ENCODE measurements at regions not wholly inside any gene's neighbourhood (a gene's known extent, or its start where the extent isn't known, plus 50 kb on each side); places are given as distances from the start of the nearest gene placed in this dataset.

- TF ChIP-seq, protein P1, sequence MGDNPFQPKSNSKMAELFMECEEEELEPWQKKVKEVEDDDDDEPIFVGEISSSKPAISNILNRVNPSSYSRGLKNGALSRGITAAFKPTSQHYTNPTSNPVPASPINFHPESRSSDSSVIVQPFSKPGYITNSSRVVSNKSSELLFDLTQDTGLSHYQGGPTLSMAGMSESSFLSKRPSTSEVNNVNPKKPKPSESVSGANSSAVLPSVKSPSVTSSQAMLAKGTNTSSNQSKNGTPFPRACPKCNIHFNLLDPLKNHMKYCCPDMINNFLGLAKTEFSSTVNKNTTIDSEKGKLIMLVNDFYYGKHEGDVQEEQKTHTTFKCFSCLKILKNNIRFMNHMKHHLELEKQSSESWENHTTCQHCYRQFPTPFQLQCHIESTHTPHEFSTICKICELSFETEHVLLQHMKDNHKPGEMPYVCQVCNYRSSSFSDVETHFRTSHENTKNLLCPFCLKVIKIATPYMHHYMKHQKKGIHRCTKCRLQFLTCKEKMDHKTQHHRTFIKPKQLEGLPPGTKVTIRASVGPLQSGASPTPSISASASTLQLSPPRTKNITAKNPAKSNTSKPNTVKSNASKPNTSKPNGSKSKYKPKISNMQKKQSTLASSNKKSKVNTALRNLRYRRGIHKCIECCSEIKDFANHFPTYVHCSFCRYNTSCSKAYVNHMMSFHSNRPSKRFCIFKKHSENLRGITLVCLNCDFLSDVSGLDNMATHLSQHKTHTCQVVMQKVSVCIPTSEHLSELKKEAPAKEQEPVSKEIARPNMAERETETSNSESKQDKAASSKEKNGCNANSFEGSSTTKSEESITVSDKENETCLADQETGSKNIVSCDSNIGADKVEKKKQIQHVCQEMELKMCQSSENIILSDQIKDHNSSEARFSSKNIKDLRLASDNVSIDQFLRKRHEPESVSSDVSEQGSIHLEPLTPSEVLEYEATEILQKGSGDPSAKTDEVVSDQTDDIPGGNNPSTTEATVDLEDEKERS (CRISPR knock-in tag; IDR thresholded peaks at IDR 0.05) = no peak
- TF ChIP-seq RNF2 (conservative IDR thresholded peaks at IDR 0.05; ENCODE audit: low read depth) (no peak), ZMYM4 (CRISPR knock-in tag; IDR thresholded peaks at IDR 0.05) (peak; percentile 33; the same call in 1 of the 2 replicates), ZBTB25 (CRISPR knock-in tag; IDR thresholded peaks at IDR 0.05) (no peak), ZNF550 (CRISPR knock-in tag; IDR thresholded peaks at IDR 0.05; ENCODE audit: borderline replicate concordance) (no peak), ZNF230 (CRISPR knock-in tag; IDR thresholded peaks at IDR 0.05) (no peak), ARID5B (CRISPR knock-in tag; IDR thresholded peaks at IDR 0.05) (peak; percentile 88), ZNF3 (CRISPR knock-in tag; IDR thresholded peaks at IDR 0.05) (peak; percentile 79), ZNF607 (CRISPR knock-in tag; IDR thresholded peaks at IDR 0.05; ENCODE audit: borderline replicate concordance) (no peak), KLF16 (CRISPR knock-in tag; IDR thresholded peaks at IDR 0.05) (0 out of 4 replicates have a peak, but pooled peaks of 1 of the 2 experiments have one; percentile 54), BCL6 (CRISPR knock-in tag; IDR thresholded peaks at IDR 0.05) (peak; percentile 95), GATAD2A (CRISPR knock-in tag; IDR thresholded peaks at IDR 0.05) (peak; percentile 91)
- TF ChIP-seq, protein P2, sequence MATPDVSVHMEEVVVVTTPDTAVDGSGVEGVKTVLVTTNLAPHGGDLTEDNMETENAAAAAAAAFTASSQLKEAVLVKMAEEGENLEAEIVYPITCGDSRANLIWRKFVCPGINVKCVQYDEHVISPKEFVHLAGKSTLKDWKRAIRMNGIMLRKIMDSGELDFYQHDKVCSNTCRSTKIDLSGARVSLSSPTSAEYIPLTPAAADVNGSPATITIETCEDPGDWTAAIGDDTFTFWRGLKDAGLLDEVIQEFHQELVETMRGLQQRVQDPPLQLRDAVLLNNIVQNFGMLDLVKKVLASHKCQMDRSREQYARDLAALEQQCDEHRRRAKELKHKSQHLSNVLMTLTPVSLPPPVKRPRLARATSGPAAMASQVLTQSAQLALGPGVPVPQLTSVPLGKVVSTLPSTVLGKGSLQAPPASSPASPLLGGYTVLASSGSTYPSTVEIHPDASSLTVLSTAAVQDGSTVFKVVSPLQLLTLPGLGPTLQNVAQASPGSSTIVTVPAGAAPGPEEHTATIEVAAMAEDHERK (CRISPR knock-in tag; IDR thresholded peaks at IDR 0.05; ENCODE audit: low read depth) = no peak
- TF ChIP-seq, protein P3, sequence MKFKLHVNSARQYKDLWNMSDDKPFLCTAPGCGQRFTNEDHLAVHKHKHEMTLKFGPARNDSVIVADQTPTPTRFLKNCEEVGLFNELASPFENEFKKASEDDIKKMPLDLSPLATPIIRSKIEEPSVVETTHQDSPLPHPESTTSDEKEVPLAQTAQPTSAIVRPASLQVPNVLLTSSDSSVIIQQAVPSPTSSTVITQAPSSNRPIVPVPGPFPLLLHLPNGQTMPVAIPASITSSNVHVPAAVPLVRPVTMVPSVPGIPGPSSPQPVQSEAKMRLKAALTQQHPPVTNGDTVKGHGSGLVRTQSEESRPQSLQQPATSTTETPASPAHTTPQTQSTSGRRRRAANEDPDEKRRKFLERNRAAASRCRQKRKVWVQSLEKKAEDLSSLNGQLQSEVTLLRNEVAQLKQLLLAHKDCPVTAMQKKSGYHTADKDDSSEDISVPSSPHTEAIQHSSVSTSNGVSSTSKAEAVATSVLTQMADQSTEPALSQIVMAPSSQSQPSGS (CRISPR knock-in tag; IDR thresholded peaks at IDR 0.05) = no peak
Observed at GRCh38 chr7:17142831-17143541, 155.5 kb upstream of the AHR start (continued).

All from HepG2 (cell line).